T-helper 1 cell (primary cell): ENCODE measurements at regions not wholly inside any gene's neighbourhood (a gene's known extent, or its start where the extent isn't known, plus 50 kb on each side); places are given as distances from the start of the nearest gene placed in this dataset.

ENCODE experiments used
- DNase-seq, 5 donors: peaks; one replicate each; pipeline ENCODE4 v3.0.0-alpha.2; 2012 to 2020

DNA sequence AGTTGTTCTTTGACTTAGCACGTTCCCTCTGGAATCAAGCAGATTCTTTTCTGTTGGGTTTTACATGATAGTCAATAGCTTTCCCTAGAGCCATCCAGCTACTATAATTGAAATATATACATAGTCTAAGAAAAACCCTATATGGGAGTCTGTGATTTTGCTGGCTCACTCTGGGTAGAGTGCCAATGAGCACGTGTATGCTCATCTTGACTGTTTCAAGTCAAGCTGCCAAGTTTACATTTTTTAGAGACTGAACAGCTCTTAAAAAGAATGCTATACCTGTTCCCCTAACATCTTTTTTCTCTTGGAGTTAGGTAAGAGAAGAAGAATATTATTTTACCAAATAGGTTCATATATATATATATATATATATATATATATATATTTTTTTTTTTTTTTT is 182.8 kb upstream of the NRIP1 start:
- DNase-seq: no peak

DNA sequence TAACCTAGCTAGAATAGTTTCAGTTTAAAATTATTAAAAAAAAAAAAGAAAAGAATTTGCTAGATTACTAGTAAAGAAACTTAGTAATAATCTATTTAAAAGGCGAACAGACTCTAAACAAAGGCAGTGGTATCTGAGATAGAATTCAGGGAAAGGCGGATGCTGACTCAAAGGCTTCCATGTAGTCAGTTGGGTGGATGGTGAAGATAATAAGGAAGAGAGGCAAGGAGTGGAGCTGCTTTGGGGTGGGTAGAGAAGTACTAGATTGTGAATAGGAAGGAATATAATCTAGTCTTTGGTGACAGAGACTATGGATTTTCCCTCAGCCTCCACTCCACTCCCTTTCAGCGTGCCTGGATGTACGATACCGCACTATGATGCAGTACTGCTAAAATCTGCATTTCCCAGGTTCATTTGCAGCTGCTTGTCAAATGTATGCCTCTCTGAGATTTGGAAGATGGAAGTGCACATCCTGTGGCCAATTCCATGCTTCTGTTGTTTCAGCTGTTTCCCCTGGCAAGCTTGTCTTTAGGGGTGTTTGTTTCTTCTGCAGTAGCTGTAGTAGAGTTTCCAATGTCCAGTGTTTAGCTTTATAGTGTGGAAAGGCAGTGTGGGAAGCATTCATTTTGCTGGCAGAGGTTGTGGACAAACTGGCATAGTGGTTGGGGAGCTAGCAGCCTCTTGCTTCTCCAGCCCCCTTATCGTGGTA is 184.6 kb upstream of the NRIP1 start:
- no peak for DNase-seq

DNA sequence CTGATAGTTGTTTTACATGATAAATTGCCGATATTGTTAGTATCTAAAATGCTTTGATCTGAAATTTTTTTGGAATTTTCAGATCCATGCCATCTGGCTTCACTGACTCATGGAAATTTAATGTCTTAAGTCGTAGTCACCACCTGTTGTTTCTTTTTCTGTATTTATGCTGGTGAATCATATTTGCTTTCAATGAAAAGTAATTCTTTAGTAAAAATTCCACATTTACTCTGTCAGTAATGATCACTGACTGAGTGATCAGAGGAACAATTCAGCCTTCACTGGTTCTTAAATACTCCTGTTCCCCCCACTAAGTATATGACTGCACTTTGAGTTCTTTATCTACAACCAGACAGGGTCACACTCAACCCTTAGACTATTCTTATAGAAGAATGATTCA is 185.6 kb upstream of the NRIP1 start:
- DNase-seq: no peak

DNA sequence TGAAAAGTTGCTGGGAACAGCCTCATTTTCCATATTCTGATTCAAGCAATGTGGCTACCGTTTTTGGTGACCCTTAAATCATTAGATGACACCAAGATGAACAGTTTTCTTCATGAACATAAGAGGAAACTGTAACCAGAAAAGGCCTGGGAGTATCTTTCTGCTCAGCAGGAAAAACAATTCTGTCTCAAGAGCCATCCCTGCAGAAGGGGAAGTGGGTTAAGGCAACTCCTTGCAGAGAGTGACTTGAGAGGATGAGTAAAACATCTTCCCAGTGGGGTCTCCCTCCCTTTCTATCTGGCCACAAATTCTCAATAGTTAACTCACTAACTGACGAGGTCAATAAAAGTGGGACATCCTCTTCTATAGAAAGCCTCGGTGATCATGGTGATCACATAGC is 187.6 kb upstream of the NRIP1 start:
- DNase-seq: no peak

DNA sequence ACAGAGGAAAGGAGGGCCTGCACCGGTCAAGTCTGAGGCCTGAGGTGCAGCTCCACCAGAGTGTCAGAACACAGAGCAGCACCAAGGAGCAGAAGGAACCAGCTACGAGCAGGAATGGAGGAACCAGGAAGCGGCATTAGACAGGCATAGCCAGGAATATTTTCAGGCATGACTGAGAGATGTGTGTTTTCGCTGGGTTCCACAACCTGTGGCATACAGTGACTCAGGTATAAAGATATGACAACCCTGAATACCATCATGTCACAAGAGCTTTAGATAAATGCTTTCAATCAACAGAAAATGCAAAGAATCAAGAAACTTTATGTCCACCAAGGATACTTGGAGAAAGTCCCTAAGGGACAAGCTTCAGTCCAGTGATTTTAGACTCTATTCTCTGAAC is 189.3 kb upstream of the NRIP1 start:
- no peak for DNase-seq

DNA sequence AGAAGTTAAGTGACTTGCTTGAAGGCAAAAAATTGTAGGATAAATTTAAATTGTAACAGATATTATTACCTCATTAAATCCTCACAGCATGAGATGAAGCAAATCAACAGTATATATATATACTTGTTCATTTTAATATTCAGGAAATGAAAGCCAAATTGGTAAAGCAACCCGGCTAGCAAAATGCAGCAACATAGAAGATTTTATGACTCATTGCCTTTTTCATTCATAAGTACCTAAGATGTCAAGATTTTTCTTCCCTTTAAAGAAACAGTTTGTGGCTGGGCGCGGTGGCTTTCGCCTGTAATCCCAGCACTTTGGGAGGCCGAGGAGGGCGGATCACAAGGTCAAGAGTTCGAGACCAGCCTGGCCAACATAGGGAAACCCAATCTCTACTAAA is 190.5 kb upstream of the NRIP1 start:
- no peak for DNase-seq

DNA sequence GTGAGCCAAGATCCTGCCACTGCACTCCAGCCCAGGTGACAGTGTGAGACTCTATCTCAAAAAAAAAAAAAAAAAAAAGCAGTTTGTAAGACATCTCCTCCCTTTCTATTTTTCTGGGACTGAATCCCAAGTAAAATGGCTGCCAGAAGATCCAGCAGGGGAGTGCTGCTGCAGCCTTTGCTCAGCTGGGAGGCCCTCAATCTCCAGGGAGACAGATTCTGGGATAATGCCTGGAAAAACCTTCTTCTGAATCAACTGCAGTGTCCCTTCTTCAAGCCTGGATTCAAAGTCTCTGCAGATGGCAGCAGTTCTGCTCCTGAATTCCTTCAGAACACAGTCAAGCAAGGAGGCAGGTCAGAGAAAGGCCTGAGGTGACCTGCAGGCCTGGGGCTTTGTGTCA is 191.0 kb upstream of the NRIP1 start:
- DNase-seq: no peak

DNA sequence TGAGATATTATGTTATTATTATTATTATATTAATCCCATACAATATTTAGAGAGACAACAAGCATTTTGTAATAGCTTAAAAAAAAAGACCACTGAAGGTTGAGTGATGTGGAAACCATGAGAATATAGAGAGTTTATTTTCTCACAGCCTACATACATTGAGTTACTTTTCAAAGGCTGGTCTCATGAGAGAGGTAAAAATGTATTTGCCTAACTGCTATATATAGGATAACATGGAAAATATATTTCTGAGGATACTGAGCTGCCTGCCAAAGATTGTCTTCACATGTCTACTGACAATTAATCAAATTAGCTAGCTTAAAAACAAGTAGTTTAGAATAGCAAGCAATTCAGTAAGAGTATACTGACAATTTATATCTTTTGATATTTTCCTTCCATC is 192.2 kb upstream of the NRIP1 start:
- no peak for DNase-seq

DNA sequence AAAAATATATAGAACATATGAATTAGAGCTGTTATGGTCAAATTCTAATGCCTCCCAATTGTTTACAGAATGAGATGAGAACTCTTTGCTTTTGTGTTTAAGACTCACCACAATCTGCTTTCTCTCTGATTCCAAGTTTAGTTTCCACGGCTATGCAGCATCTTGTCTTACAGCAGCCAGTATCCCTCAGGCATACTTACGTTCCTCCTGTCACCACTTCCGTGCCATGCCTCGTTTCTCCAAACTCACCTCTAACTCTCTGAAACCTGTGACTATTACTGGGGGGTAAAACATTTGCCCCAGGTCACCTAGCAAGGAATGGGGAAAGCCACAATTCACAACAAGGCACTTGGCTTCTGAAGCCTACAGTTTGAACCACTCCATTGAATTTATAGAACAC is 192.8 kb upstream of the NRIP1 start:
- no peak for DNase-seq

DNA sequence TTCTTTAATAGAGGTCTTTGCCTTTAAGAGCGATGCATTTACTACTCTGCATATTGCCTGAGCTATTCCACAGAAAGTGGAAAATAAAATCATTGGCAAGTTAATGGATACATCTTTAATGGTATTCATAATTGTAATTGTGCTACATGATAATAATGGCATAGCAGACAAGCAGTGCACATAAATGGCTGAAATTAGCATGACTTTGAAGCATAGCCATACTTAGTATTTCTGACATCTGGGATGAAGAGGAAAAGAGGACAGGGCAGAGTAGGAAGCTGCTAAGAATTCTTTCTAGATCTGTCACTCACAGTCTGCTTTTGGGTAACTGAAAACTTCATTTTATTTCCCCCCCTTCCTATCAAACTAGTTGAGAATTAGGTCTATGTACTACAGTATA is 195.0 kb upstream of the NRIP1 start:
- no peak for DNase-seq

DNA sequence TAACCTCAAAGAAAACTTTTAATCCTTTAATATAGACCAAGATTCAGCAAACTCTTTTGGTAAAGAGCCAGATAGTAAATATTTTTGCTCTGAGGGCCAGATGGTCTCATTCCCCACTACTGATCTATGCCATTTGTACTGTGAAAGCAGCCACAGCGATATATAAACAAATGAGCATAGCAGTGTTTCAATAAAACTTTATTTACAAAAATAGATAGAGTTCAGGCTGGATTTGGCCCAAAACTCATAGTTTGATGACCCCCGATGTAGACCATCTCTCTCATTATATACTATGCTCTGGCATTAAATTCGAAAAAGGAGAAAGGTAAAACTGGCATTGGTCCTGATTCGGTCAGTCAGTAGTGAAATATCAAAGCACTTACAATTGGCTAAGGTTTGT is 195.8 kb upstream of the NRIP1 start:
- no peak for DNase-seq

DNA sequence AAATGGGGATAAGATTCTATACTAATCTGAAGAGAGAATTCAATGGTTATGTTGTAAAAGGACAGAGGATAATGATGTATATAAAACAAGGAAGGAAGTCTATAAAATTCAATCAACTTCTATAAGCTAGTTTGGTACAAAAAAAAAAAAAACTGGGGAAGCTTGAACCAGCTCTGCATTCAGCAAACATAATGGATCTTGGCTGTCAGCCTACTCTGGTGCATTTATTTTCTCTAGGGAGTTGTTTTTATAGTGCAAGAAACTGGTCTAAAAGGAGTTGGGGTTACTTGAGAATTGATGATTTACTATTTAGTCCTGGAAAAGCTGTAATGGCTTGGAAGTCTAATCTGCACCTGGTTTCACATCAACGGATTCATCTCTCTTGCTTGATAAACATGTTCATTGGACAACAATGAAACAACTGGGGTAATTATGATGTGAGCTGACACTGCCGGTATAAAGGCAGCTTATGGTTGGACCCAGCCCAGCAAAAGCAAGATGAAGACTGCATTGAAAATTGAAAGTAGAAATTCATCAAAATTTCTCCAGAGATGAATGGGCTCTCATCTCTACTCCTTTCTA is 199.4 kb upstream of the NRIP1 start:
- DNase-seq: no peak

DNA sequence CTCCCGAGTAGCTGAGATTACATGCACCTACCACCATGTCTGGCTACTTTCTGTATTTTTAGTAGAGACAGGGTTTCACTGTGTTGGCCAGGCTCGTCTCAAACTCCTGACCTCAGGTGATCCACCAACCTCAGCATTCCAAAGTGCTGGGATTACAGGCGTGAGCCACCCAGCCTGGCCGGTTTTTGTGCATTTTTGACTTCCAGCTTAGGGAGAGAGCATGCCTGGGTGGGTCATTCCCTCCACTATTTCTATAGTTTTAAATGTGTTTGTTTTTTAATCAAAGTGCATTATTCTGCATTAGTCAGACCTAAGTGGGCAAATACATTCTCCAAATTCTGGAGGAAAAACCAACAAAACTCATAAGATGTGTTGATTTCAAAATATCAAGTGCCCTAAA is 207.4 kb upstream of the NRIP1 start:
- no peak for DNase-seq

DNA sequence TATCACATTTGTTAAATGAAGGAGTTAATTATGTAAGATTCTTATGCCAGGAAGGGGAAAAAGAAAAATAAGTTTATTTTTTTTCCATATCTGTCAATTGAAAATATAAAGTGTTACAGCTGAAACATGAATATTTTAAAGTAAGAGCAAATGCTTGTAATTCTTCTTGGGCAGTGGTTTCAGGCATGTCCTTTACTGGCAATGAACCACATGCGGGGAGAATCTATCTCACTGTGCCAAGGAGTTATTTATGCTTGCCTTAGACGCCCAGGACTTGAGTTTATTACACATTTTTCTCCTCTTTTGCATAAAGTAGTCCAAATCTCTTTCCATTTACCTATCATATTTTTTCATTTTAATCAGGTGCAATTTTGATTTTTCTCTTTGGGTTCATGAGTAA is 207.8 kb upstream of the NRIP1 start:
- no peak for DNase-seq

DNA sequence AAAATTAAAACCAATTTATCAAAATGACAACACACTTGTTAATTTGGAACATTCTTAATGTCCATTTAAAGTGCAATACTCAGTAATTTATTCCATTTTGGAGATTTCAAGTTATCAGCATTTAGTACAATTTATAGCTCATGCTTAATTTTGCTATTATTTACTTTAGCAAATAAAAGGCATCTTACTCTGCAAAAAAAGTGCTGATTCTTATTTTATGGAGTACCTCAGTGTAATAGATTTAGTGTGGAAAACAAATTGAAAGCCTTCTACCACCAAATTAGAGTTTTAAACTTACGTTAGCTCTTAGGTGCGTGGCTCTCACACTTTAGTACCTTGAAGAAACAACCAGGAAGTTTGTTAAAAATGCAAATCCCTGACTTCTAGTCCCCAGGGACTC is 208.4 kb upstream of the NRIP1 start:
- no peak for DNase-seq

DNA sequence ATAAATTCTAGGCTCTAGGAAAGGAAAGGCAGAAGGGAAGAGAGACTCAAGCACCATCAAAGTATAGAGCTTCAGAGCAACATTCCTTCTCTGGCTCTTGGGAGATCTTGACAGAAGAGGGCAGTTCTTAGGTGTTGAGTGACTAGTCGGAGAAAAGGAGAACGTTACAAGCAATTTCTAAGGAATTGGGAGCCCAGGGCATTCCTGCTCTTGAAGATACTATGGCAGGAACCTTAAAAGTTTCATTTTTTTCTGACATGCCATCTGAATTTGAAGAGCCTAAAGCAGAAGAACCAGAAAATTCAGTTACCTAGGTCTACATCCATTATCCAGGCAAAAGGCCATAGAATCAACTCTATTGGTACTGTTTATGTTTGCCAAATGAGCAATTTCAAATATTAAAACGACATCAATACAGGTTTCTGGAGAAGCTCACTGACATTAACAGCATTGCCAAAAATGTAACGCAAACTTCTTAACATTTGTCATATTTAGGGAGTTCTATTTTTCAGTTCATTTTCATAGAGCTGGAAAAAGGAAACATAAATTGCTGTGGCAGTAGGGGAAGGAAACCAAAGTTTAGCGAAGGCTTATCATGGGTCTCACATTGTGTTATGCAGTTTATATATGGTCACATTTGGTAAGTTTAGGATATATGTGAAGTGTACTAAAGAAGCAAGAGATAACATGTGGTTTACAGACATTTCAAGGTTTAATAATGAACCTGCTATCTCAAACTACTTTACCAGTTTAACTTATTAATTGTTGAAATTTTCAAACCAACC is 210.1 kb upstream of the NRIP1 start:
- no peak for DNase-seq

DNA sequence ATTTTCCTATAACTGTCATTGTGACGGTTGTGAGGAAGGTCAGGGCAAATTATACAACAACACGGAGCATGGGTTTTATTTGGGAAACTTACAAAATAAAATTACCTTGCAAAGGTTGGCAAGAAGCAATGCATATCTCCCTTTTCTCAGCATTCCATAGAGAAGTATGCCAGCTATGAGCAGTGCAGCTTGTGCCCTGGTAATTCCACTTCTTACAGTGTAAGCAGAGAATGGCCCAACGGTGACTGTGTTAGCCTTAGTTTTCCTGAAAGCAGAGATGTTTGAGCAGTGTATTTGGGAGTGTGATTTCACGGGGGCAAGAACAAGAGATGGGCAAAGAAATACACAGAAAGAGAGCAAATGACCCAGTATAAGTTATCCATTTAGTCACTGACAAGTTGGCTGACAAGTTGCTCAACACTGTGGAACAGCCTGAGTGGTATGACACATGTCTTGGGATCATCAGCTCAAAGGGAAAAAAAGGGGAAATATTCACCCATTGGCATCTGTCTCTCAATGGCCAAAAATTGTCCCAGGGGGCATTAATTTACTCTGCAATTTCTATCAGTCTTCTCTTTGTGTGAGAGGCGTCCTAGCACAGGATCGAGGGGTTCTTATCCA is 210.9 kb upstream of the NRIP1 start:
- DNase-seq: no peak

DNA sequence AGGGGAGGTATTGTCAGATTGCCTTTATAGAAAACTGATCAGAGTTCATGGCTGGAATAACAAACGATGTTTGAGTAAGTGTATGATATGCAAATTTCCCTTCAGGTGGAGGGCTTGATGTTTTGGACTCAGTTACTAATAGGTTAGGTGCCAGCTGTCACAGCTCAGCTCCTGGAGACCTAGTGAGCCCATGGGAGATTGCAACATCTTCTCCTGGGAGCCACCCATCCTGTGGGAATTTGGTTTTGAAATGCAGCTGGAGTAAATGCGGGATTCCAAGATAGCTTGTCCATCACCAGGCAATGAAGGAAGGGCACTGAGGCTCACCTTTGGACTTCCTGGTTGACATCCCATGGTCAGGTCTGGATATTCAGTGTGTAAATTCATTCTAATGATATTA is 211.4 kb upstream of the NRIP1 start:
- no peak for DNase-seq

DNA sequence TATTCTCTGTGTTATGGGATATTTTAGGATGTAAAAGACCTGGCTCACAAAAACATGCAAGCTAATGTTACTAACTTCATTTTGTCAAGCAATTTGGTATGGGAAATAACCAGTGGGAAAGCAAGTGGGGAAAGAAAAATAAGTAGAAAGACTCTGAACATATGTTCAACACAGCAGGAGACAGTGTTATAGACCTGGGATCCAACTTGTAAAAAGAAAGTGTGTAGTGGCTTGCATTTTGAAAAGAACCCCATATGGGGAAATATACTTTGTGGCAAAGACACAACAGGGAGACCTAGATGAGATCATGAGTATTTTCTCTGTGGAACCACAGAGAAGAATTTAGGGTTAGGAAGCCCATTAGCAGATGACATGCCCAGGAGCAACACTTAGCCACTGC is 212.7 kb upstream of the NRIP1 start:
- no peak for DNase-seq

DNA sequence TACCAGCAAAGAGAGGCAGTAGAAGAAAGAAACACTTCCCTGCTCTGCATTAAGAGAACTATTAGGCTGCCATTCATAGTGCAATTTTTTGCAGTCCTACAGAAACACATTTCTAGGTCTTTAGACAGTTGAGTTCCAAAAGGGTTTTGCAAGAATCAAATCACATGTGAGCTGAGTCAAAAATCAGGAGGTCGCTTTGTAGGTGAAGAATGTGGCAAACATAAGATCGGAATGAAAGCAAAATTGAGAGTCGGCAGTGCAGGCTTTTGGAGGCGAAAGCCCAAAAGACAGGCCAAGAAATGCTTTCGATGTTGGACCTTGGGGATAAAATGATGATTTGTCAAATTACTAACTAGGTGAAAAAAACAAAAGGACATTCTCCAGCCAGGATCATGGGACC is 213.5 kb upstream of the NRIP1 start:
- no peak for DNase-seq

DNA sequence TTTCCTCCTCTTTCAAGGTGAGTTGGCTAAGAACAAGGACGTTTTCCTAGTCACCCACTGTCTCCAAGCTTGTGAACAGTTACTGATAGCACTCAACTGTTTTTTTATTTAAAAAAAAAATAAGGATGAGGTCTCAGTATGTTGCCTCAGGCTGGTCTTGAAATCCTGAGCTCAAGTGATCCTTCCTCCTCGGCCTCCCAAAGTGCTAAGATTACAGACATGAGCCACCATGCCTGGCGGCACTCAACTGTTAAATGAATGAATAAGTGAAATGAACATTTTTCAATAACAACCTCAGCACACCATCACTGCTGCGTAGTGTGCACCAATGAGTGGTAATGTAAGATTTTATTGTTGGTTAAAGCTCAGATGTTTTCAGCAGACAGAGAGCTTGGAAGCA is 214.1 kb upstream of the NRIP1 start:
- no peak for DNase-seq

DNA sequence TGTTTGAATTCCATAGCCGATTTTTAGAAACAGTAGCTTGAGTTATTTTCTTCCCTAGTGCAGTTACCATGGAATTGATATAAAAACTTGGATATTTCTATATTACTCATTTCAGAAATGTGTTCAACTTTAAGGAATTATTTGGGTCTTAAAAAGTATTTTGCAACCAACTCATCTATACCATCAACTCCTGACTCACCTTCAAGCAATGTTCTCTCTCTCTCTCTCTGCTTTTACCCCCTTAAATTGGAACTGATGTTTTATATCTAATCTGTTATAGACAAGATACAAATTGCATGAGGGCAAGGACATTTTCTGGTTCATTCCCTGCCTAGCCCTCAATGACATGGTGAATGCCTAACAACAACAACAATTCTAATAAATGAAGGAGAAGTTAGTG is 214.7 kb upstream of the NRIP1 start:
- no peak for DNase-seq

DNA sequence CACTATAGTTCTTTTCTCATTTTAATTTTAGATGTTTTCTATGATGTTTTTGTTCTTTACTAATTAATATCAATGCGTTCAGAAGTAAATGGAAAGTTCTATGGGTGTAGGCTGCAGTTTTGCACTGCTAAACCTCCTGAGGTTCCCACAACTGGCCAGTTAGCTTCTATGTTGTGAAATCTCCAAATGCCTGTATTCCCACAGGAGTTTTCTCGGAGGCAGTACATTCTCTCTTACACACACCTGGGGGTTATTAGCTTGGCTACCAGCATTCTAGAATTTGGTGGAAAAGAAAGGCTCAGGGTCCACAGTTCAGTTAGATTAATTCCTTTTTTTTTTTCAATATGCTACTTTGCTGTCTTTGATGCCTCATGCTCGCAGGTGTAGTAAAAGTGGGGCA is 216.9 kb upstream of the NRIP1 start:
- no peak for DNase-seq

DNA sequence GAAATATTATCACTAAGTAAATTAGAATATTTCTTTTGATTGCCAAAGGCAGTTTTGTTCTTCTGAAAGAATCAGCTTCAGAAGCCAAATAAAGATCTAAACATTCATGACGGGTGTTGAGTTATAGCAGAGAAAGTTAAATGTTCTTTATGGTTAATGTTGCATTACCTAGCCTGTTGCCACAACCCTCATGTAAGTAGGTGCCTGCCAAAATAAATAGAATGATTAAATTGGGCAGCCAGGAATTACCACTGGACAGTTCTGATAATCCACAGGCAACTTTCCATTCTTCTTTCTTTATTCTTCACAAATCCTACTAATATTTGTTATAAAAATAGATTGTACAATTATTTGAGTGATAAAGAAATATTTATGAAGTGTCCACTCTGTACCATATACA is 217.9 kb upstream of the NRIP1 start:
- no peak for DNase-seq
